ENCODE measurements at regions not wholly inside any gene's neighbourhood (a gene's known extent, or its start where the extent isn't known, plus 50 kb on each side); places are given as distances from the start of the nearest gene placed in this dataset.

DNA sequence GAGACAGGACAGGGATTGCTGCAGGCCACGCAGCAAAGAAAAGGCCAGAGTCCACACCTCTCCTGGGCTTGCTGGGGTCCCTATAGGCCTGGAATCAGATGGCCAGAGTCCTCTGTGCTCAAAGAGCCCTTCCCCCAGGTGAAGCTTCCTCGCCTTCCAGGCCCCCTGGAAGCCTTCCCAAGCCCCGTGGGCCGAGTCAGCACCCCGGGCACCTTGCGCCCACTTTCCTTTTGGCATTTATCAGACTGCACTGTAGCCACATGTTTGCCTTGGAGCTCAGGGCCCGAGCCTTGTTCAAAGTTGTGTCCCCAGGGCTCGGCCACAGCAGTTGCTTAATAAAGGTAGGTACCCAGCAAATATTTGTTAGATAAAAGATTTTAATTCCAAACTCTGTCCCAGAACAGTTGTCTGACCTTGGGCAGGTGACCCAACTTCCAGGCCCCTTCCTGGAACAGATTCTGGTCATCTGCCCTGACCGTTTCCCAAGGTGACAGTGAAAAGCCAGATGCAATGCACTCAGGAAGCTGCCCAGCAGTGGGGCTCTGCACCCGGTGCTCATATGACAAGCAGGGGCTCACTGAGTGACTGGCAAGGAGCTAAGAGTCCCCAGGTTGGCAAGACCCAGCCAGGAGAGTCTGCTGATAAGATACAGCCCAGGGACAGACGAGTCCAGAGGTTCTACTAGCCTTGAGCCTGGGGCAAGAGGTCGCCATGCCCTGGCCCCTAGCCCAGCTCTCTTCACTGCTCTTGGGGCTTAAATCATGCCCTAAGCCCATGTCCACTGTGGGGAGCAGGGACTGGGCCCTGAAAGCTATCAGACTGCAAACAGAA lies 81.2 kb downstream of the PITPNM2 start:
- Histone ChIP-seq H3K27ac (ENCODE audit: control insufficient read depth, insufficient read depth, low read length) (no peak overlapping the region), H3K36me3 (ENCODE audit: control insufficient read depth in 2 of 2, extremely low read depth in 1 of 2, insufficient read depth in 2 of 2, low read length in 2 of 2) (no peaks in the 10 kb centered on the region), H3K4me3 (ENCODE audit: control insufficient read depth in 2 of 3, extremely low read depth in 1 of 3, insufficient read depth in 2 of 3, low read depth in 1 of 3, low read length in 3 of 3) (no peak overlapping the region), H3K79me2 (ENCODE audit: control insufficient read depth, insufficient read depth, low read length) (no peaks in the 10 kb centered on the region), H3K9ac (ENCODE audit: control insufficient read depth, extremely low read depth, insufficient read depth, low read length) (no peak overlapping the region), H2AFZ (ENCODE audit: control insufficient read depth, low read length) (no peak overlapping the region), H3K9me1 (ENCODE audit: control insufficient read depth, extremely low read depth, insufficient read depth, low read length) (no peaks in the 10 kb centered on the region), H3K4me2 (ENCODE audit: control insufficient read depth, extremely low read depth, insufficient read depth, low read depth, low read length) (no peak overlapping the region), H3K9me3 (ENCODE audit: control insufficient read depth, low read depth, low read length) (no peaks in the 10 kb centered on the region), H3K27me3 (ENCODE audit: control insufficient read depth, extremely low read depth, insufficient read depth, low read length) (no peaks in the 10 kb centered on the region), H4K20me1 (ENCODE audit: control insufficient read depth, extremely low read depth, insufficient read depth, low read length) (peaks cover 6% of the 10 kb centered on the region), H3K4me1 (ENCODE audit: control insufficient read depth, extremely low read depth, insufficient read depth, low read length) (peaks cover 19% of the 10 kb centered on the region)
- no peak for FAIRE-seq
- TF ChIP-seq, protein P1, sequence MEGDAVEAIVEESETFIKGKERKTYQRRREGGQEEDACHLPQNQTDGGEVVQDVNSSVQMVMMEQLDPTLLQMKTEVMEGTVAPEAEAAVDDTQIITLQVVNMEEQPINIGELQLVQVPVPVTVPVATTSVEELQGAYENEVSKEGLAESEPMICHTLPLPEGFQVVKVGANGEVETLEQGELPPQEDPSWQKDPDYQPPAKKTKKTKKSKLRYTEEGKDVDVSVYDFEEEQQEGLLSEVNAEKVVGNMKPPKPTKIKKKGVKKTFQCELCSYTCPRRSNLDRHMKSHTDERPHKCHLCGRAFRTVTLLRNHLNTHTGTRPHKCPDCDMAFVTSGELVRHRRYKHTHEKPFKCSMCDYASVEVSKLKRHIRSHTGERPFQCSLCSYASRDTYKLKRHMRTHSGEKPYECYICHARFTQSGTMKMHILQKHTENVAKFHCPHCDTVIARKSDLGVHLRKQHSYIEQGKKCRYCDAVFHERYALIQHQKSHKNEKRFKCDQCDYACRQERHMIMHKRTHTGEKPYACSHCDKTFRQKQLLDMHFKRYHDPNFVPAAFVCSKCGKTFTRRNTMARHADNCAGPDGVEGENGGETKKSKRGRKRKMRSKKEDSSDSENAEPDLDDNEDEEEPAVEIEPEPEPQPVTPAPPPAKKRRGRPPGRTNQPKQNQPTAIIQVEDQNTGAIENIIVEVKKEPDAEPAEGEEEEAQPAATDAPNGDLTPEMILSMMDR (optimal IDR thresholded peaks at IDR 0.05 in 1 of 3, IDR thresholded peaks at IDR 0.05 in 1 of 3, conservative IDR thresholded peaks at IDR 0.05 in 1 of 3; ENCODE audit: extremely low read depth in 1 of 3, insufficient read depth in 2 of 3, low read length in 3 of 3) = no peak
- no peak for TF ChIP-seq EZH2 (IDR thresholded peaks at IDR 0.05; ENCODE audit: low read length)
- DNase-seq (ENCODE audit: low read depth, low spot score) = no peak
- dilution Hi-C loops (cut with MboI; ENCODE audit: extremely low pct_ligation_motif_present, low sequenced_read_pairs) = no loop called here

DNA sequence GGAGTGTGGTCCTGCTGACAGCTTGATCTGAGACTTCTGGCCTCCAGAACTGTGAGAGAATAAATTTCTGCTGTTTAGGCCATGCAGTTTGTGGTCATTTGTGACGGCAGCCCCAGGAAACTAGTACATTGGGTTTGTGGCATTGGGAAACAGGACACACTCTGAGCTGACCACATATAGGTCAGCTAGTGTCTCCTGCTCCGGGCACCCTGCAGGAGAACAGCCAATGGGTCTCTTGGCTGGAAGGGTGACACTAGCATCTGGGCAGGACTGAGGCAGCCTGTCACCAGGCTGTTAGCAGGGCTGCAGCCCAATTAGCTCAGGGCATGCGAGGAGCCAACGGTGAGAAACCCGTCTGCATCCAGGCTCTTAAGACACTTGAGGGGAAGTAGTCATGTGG lies 83.2 kb downstream of the PITPNM2 start:
- DNase-seq (ENCODE audit: low read depth, low spot score) = no peak
- H3K9ac ChIP-seq (ENCODE audit: control insufficient read depth, extremely low read depth, insufficient read depth, low read length) = no peak overlapping the region
- no peaks in the 10 kb centered on the region for H3K9me3 ChIP-seq (ENCODE audit: control insufficient read depth, low read depth, low read length)
- dilution Hi-C loops (cut with MboI; ENCODE audit: extremely low pct_ligation_motif_present, low sequenced_read_pairs) = no loop called here
- H3K4me1 ChIP-seq (ENCODE audit: control insufficient read depth, extremely low read depth, insufficient read depth, low read length) = peaks cover 32% of the 10 kb centered on the region
- H2AFZ ChIP-seq (ENCODE audit: control insufficient read depth, low read length) = no peak overlapping the region
- H3K9me1 ChIP-seq (ENCODE audit: control insufficient read depth, extremely low read depth, insufficient read depth, low read length) = no peaks in the 10 kb centered on the region
- no peak overlapping the region for H3K27ac ChIP-seq (ENCODE audit: control insufficient read depth, insufficient read depth, low read length)
- TF ChIP-seq EZH2 (IDR thresholded peaks at IDR 0.05; ENCODE audit: low read length) = no peak
- TF ChIP-seq, protein P1 (optimal IDR thresholded peaks at IDR 0.05 in 1 of 3, IDR thresholded peaks at IDR 0.05 in 1 of 3, conservative IDR thresholded peaks at IDR 0.05 in 1 of 3; ENCODE audit: extremely low read depth in 1 of 3, insufficient read depth in 2 of 3, low read length in 3 of 3) = no peak
- H3K36me3 ChIP-seq (ENCODE audit: control insufficient read depth in 2 of 2, extremely low read depth in 1 of 2, insufficient read depth in 2 of 2, low read length in 2 of 2) = no peaks in the 10 kb centered on the region
- no peaks in the 10 kb centered on the region for H3K79me2 ChIP-seq (ENCODE audit: control insufficient read depth, insufficient read depth, low read length)
- no peak for FAIRE-seq
- H3K4me2 ChIP-seq (ENCODE audit: control insufficient read depth, extremely low read depth, insufficient read depth, low read depth, low read length) = no peak overlapping the region
- no peak overlapping the region for H3K4me3 ChIP-seq (ENCODE audit: control insufficient read depth in 2 of 3, extremely low read depth in 1 of 3, insufficient read depth in 2 of 3, low read depth in 1 of 3, low read length in 3 of 3)
- no peaks in the 10 kb centered on the region for H3K27me3 ChIP-seq (ENCODE audit: control insufficient read depth, extremely low read depth, insufficient read depth, low read length)
- H4K20me1 ChIP-seq (ENCODE audit: control insufficient read depth, extremely low read depth, insufficient read depth, low read length) = peaks cover 10% of the 10 kb centered on the region
